SHP77 (cell line): ENCODE measurements at regions not wholly inside any gene's neighbourhood (a gene's known extent, or its start where the extent isn't known, plus 50 kb on each side); places are given as distances from the start of the nearest gene placed in this dataset.

Source experiments
- DNase-seq, 2 experiments: peaks; one replicate each; lab custom pipeline; 2025; lab: John Stamatoyannopoulos, UW

DNA sequence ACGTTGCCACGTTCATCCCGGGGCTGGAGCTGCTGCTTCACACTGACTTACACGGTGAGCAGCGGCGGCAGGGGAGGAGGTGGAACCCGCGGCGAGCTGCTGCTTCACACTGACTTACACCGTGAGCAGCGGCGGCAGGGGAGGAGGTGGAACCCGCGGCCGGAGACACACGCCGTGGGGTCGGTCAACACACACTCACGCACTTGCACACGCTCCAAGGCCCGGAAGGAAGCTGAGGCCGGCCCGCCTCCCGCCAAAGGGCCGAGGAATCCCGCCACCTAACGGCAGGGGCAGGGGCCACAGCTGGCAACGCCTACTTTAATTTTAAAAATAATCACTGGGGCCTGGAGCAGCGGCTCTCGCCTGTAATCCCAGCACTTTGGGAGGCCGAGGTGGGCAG, 94.4 kb upstream of the FOXC1 start:
- DNase-seq, result no peak

- DNase-seq, result no peak
Observed at GRCh38 chr6:1515781-1516180, 93.9 kb upstream of the FOXC1 start.

DNA sequence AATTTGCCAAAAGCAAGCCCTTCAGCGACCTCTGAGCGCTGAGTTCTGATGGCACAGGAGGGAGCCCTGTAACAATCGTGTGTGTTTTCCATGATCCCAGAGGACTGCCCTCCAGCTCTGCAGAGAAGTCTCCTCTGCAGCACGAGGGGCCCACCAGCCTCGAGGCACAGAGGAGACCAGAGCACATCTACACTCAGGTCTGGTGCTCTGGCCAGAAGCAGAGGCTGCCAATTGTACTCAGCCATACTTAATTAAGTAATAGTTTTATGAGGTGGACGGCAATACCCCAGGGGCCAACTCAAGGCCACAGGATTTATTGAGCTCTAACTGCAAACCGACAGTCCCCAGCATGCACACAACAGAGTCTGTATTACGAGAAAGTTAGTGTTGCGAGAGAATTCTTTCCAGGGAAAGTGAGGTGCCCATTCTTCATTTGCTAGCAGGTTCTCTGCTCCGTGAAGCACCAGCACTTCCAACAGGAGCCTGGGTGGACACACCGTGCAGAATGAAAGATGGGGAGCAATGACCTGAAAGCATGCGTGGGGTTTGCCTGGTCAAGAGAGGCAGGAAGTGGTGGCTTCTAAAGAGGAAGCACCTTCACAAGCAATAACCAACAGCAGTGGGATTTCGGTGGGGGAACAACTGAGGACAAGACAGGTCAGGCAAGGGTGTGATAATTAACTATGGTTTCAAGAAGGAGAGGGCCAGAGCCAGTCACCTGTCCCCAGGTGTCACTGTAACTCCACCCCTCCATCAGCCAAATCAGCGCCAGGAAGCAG, 92.8 kb upstream of the FOXC1 start:
- no peak for DNase-seq

DNA sequence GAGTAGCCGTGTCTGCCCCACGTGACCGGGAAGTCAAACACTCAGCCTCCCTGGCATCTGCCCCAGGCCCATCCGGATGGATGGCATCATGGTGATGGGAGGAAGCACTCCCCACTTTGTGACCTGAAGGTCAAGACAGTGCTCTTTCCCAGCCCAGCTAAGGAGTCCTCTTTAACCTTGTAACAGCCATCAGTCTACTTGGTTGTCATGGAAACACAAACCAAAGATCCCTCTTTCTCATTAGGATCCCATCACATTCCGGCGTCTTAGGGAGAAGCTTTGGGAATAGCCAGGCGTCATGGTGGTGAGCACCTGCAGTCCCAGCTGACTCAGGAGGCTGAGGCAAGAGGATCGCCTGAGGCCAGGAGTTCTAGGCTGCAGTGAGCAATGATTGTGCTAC, 90.9 kb upstream of the FOXC1 start:
- no peak for DNase-seq

DNA sequence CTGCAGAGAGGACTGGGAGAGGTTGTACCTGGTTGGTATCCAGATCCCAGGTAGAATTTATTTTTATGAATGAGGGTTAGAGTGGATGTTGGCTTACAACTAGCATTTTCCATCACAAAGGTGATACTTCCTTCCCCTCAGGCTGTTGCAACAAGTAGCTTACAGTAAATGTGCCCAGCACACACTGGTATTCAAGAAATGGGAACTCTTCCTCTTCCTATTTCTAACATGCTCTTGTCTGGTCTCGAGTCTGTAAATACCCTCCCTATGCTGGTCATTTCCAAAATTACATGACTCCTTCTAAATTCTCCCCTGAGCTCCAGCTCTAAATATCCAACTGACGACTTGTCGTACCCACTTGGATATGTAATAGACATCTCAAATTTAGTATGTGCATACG, 90.1 kb upstream of the FOXC1 start:
- no peak for DNase-seq

DNA sequence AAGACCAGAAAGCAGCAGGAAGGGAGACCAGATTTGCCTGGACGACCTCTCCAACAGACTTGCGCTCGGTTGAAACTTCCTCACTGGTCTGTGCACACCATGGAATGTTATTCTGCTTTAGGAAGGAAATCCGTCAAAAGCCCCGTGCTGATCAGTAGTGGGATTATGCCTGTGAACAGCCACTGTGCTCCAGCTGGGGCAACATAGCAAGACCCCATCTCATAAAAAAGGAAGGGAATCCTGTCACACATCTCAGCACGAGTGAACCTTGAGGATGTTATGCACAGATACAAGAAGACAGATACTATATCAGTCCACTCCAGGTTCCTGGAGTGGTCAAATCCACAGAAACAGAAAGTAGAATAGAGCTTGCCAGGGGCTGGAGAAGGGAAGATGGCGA, 86.9 kb upstream of the FOXC1 start:
- DNase-seq, result no peak

DNA sequence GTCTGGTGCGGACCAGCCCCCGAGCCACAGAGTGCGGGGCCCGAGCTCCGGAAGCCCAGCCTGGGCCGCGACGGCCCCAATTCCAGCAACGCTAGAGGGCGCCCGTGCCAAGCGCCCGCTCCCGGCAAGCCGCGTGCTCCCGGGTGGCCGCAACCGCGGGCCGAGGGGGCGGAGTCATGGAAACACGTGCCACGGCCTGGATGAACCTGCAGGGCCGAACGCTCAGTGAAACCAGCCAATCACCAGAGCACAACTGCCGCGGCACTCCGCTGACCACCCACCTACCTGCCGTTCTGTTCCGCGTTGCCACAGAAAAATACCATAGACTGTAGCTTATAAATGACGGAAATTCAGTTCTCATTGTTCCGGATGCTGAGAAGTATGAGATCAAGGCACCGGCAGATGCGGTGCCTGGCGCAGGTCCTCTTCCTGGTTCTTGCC, 85.7 kb upstream of the FOXC1 start:
- DNase-seq, result peak in 1 of 2 experiments; percentile 51

DNA sequence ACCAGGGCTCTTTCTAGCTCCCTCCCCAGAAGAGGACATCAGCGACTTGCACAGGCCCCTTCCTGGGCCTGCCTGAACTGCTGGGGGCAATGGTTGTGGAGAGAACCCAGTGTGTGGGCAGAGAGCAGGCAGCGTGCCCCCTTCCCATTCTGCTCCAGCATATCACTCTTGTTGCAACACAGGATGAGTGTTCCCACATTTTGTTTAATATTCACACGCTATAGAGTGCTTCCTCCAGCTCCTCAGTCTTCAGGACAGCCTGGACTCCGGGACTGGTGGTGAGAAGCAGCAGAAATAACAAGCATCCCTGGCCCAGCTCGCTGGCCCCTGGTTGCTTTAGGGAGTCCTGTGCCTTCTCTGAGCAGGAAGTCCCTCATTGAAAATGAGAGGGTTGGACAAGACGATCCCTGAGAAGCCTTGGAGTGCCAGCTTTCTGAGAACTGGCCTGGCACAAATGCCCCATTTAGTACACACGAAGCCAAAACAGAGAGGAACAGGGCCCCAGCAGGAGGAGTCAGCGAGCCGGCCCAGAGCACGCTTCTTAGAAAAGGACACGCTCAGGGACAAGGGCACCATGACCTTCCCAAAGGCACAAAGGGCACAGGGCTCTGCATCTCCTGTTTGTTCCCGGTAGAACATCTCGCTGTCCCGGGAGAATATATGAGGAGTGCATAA, 84.2 kb upstream of the FOXC1 start:
- no peak for DNase-seq

DNA sequence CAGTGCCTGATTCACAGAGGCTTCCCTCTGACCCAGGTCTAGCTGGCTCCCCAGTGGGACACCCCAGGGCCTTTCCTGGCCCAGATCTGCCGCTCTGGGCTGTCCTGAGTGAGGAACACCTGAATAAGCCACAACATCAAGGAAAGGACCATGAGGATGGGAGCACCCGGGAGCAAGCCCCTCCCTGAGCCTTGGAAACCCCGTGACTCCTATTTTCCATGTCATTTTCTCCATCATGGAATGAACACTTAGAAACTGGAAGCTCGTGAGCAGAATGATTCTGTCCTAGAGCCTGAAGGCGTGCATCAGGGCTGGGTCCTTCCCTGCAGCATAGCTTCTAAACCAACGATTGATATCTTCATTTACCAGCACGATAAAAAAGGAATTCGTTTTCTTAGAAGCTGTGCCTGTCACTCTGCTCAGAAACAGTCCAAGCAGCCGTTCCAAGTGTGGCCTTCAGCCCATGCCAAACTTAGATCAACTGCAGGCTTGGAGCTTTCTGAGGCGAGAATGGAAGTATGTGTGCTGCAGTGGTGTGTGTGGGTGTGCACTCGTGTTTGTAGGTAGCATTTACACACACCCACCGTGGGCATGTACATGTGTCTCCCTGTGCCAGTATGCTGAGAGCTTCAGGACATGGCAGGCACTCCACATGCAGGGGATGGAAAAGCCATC, 83.2 kb upstream of the FOXC1 start:
- DNase-seq, result no peak

DNA sequence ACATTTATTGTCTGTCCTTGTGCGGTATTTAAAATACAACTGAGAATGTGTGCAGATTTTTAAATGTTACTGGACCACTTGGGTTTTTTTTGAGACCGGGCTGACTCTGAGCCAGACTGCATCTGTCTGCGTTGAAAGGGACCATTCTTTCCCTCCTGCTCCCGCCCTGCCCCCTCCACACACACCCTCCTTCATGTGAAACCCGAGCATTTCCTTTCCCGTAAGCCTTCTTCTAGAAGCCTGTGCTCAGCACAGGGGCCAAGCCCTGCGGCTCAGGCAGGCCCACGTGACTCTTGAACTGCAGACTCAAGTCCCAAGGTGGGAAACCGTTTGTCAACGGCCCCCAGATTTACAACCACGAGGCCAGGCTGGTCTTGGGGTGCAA, 82.7 kb upstream of the FOXC1 start:
- DNase-seq, result no peak

- DNase-seq, result no peak
Observed at GRCh38 chr6:1535295-1535694, 74.4 kb upstream of the FOXC1 start.

GRCh38 chr6:1536526-1537429, 72.9 kb upstream of the FOXC1 start:
- DNase-seq, result no peak

DNA sequence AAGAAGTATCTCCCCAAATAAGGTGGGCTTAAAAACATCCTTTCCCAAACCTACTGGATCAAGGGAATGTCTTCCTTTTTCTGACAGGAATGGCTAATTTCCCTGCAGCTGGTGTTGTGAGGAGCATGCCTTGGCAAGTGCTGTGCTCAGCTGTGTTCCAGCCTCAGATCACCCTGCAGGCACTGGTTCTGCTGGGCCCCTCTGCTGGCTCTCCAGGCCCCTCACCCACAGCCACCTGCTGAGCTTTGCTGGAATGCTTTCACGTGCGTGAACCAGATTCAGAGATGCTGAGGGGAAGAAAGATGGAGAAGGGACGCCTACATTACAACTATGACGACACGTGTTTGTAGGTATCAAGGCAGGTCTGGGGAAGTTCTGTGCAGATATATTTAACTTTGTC, 71.3 kb upstream of the FOXC1 start:
- no peak for DNase-seq

- no peak for DNase-seq
Observed at GRCh38 chr6:1538810-1539478, 70.8 kb upstream of the FOXC1 start.

GRCh38 chr6:1540864-1541521, 68.7 kb upstream of the FOXC1 start:
- no peak for DNase-seq

GRCh38 chr6:1542335-1542734, 67.4 kb upstream of the FOXC1 start:
- DNase-seq, result no peak

DNA sequence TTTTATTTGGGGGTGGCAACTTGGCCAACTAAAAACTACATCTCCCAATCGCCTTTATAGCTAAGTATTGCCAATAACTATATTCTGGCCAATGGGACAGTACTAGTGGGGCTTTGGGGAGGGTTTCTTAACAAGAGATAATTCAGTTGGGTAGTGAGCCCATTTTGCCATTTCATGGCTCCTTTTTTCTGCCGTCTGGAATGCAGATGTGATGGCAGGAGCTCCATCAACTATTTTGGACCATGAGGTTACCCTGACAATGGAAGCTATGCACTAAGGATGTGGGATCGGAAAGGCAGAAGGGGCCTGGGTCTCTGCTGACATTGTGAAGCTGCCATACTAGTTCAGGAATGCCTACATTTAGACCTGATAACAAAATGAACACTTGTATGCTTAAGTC, 67.0 kb upstream of the FOXC1 start:
- DNase-seq, result no peak

DNA sequence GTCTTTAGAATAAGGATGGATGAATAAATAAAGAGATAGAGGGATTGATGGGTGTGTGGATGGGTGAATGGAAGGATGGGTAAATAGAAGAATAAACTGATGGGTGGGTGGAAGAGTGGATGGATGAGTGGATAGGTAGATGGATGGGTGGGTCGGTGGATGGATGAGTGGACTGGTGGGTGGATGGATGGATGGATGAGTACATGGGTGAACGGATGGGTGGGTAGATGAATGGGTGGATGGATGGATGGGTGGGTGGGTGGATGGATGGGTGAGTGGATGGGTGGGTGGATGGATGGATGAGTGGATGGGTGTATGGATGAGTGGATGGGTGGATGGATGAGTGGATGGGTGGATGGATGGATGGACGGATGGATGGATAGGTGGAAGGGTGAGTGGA, 65.7 kb upstream of the FOXC1 start:
- DNase-seq, result no peak

DNA sequence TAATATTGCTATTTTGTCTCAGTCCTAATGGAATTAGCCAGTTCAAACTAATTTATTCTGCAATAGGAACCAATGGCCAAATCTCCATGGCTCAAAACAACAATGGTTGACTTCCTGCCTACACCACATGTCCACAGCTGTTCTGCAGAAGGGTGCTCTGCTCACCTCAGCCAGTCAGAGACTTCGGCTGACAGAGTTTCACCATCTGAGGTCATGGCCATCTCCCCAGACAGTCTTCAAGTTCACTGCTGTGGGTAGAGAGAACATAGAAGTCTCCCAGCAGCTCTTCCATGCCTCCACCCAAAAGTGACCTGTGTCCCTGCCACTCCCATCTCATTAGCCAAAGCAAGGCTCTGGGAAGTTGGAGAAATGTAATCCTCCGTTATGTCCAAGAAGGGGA, 65.1 kb upstream of the FOXC1 start:
- DNase-seq, result no peak

GRCh38 chr6:1545654-1546053, 64.1 kb upstream of the FOXC1 start:
- DNase-seq, result no peak

DNA sequence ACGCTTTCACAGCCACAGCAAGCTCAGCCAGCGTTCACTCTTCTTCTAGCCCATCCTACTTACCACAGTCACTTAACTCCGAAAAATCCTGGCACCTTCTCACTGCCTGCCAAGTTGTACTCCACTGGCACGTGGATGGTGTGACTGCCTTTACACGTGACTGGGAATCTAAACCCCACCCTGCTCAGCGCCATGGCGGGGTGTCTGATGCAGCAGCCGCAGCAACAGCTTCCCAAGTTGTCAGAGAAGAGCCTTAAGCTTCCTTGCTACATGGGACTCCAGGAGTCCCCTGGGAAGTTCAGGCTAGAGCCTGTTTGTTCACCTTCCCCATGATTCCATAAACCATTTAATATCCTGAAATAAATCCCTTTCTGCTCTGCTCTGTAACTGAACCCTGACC, 61.9 kb upstream of the FOXC1 start:
- DNase-seq, result no peak
